A172 (cell line): ENCODE measurements at regions not wholly inside any gene's neighbourhood (a gene's known extent, or its start where the extent isn't known, plus 50 kb on each side); places are given as distances from the start of the nearest gene placed in this dataset.

Source experiments
- DNase-seq: peaks from one replicate; pipeline ENCODE4 v3.0.0-alpha.2; 2015; ENCODE audit warnings: low spot score

DNA sequence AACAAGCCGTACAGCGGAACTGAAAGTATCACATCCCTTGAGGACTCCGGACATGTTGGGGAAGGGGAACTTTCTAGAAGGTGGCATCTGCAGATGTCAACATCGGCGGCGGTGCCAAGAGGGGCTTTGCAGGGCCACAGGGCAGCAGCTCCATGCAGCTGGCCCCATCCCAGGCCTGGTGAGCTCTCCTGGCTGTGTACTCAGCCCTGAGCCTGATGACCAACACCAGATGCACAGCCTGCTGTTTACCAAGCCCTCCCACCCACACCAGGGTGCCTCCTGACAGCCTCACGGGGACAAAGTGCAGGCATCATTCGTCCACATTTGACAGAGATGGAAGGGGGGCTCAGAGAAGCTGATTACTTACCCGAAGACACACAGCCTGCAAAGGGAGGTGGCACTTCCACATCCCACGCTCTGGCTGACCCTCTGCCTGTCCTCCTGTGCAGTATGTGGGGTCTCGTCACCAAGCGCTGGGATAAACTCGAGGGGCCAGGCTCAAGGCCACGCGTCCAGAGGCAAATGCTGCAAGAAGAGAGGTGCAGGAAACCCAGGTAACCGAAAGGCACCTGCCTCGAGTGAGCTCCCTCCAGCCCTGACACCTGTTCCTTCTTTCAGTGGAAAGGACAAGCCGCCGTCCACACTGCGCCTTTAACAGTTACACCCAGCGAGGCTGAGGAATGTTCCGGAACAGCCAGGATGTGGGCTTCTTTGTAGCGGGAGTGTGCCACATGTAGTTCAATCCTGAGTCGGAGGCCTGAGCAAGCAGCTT, 69.0 kb upstream of the ASAP2 start:
- no peak for DNase-seq

DNA sequence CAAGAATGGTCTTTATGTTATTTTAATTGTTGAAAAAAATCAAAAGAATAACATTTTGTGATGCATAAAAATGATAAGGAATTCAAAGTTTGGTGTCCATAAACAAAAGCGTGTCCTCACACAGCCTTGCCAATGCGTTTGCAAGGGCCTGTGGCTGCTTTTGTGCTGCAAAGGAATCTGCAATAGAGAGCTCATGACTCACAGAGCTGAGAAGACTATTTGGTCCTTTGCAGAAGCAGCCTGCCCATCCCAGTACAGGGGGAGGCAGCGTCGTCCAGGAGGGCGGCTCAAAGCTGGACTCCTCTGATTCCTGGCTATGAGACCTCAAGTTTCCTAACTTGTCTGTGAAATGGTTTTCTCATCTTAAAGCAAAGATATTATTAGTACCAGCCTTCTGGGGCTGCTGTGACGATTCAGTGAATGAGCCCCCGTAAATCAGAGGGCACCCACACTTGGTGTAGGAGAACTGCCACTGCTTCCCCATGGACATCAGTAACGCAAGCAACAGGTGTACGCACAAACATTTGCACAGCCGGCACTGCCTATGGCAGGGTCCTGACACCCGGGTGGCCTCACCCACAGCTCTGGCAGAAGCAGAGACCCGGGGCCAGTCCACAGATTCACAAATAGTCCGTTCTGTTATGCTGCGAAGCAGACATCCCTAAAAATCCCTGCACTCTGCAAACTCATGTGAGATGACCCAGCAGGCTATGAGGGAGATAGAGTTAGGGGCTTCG, 70.6 kb upstream of the ASAP2 start:
- DNase-seq = no peak

DNA sequence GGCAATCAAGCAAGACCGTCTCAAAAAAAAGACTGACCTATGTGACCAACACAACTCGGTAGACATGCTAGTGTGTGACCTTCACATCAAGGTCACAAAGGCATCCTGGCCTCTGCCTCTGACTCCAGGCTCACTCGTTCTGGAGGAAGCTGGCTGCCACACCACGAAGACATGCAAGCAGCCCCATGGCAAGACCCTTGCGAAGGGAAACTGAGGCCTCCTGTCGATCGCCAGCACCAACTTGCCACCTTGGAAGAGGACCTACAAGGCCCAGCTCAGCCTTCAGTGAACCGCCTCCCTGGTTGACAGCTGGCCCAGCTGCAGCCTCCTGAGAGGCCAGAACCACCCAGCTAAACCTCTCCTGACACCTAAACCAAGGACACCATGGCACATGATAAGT, 79.3 kb upstream of the ASAP2 start:
- DNase-seq = no peak

DNA sequence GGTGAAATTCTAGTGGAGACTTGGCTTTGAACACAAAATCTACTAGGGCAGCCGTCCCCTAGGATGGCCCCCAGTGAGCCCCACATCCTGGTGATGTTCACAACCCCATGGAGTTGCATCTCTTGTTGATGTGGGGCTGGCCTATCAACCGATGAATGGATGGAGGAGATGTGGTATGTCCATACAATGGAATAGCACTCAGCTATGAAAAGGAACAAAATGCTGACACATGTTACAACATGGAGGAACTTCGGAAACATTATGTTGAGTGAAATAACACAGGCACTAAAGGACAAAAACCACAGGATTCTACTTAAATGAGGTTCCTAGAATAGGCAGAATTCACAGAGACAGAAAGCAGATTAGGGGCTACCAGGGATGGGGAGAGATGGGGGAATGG, 80.1 kb upstream of the ASAP2 start:
- DNase-seq = no peak

DNA sequence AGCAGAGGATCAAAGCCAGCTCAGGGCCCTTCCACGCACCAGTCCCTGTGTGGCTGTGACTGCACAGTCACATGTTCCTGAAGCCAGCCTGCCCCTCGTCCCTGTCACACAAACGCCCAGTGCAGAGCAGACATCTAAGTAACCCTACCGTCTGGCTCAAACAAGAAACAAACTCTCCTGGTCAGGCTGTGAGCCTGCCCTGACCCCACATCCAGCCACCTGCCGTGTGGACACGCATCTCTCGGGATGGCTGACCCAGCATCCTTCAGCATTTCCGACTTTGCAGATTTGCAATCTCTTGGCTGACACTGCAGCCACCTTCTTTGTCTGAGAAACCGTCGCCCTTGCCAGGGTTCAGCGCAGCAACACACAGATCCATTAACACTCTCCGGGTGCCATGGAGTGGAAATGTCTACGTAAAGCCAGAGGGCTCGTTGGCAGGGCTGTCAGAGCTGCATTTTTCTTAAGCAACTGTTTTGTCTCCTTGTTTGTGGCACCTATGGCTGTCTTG, 82.3 kb upstream of the ASAP2 start:
- DNase-seq = no peak

DNA sequence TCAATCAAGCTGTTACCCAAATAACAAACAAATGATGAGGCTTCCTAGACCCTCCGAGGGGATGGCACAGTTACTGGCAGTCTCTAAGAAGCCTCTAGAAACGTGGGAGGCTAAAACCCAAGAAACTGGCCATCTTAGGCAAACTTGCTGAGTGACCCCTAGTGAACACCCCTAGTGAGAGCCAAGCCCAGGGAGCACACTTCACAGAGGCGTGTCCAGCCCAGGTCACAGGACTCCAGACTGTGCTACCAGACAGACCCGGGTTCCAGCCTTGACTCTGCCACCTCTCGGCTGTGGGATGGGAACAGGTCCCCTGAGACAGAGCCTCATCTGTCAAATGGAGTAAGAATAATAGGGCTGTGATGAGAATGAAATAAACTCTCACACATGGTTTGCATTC, 83.5 kb upstream of the ASAP2 start:
- no peak for DNase-seq

DNA sequence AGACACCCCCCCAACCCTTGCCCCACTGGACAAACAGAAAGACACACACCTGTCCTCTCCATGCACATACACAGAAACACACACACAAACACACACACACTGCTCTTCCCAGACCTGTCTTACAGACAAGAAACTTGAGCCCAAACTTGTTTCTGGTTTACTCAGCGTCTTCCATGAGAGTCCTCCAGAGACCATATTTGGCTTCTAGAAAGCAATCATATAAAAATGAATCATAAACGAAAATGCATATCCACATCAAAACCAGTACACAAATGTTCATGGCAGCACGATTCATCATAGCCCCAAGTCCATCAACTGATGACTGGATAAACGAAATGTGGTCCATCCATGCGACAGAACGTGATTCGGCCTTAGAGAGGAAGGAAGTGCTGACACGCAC, 84.2 kb upstream of the ASAP2 start:
- DNase-seq = no peak

DNA sequence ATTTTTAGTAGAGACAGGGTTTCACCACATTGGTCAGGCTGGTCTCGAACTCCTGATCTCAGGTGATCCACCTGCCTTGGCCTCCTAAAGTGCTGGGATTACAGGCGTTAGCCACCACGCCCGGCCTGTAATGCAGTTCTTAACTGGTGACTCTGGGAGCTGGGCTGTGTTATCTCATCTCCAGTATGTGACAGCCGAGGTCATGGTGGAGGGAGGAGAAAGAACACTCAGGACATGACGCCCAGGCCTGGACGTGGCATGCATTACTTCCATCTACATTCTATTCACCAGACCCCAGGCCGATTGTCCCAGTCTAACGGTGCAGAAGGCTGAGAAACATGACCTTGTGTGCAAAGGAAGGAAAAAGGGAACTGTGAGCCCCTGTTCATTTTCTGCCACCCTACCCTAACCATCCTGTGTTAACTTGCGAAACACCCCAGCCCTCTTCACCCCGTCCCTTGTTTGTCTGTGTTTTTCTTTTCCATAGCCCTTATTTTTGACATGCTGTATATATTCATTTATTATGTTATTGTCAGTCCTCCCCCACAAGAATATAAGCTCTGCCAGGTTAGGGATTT, 88.1 kb upstream of the ASAP2 start:
- no peak for DNase-seq

DNA sequence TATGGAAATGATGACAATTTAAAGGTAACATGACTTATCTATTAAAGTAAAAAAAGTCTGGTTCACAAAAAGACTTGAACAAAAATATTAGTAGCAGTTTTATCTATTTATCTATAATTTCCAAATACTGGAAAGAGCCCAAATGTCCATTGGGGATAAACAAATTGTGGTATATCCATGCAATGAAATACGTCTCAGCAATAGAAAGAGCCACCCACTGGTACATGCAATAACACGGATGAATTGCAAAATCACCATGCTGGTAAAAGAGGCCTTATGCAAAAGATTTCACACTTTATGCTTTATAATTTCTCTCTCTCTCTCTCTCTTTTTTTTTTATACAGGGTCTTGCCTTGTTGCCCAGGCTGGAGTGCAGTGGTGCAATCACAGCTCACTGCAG, 91.4 kb upstream of the ASAP2 start:
- DNase-seq = no peak

DNA sequence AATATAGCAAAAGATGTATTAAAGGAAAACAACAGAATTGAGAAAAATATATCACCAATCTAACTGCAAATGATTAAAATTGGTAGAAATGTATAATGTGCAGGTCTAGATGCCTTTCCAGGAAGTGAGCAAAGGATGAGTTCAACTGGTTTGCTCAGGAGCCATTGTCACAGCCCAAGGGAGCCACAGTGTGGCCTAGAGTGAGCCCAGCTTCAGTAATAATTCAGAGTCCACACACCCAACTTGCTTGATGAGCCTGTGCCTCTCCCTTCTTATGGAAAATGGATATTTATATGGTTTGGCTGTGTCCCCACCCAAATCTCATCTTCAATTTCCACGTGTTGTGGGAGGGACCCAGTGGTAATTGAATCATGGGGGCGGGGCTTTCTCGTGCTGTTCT, 92.2 kb upstream of the ASAP2 start:
- DNase-seq = no peak

DNA sequence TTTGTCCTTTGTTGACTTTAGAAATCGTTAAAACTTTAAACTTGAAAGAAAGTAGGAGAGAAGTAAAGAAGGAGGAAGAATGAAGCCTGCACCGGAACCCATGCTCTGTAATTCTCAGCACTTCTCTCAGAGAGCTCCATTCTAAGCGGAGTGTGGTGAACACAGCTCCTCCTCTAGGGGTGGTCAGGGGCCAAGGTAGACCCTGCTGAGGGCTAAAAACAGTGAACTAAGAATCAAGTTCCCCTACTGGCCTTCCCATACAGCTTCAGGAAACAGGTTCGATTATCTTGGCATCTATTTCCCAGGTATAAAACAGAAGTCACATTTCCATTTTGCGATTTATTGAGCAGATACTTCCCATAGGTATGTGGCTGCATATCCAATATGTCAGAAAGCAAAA, 92.7 kb upstream of the ASAP2 start:
- DNase-seq = no peak

DNA sequence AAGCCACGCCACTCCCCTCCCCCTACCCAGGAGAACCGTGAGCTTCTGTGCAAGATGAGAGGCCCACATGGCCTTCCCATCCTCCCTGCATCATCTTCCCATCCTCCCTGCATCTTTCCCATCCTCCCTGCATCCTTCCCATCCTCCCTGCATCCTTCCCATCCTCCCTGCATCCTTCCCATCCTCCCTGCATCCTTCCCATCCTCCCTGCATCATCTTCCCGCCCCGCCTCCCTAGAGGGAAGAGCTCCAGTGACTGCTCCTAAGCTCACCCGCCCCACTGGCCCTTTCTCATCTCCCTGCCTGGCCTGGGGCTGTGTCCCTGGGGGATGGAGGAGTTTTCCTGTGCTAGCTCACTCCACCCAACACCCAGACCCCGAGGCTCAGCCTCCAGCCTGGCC, 93.3 kb upstream of the ASAP2 start:
- no peak for DNase-seq

DNA sequence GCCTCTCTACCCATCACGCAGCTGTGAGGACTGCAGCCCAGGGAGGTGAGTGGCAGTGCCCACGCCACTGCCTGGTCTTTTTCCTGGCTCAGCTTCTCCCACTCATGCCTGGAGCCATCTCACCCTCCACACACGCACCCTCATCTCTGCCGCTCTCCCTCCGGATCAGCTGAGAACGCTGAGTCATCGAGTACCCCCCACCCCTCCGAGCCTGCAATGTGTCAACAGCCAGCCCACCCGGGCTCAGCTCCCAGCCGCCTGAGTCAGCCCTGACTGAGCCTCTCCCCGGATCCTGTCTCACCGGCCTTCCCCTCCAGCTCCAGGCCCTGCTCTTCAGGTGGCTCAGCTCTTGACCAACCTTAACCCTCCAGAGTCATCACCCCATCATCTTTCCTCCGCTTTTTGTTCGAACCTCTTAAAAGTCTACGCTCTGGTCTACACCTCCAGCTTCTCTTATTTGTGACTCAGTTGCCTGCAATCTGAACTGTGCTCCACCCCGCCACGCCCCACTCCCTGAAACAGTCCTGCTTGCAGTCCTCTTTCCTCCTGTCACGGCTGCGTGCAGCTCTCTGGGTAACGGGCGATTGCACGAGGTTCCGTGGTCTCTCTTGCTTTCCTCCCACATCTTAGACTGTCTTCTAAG, 94.4 kb upstream of the ASAP2 start:
- peak; percentile 91 for DNase-seq

DNA sequence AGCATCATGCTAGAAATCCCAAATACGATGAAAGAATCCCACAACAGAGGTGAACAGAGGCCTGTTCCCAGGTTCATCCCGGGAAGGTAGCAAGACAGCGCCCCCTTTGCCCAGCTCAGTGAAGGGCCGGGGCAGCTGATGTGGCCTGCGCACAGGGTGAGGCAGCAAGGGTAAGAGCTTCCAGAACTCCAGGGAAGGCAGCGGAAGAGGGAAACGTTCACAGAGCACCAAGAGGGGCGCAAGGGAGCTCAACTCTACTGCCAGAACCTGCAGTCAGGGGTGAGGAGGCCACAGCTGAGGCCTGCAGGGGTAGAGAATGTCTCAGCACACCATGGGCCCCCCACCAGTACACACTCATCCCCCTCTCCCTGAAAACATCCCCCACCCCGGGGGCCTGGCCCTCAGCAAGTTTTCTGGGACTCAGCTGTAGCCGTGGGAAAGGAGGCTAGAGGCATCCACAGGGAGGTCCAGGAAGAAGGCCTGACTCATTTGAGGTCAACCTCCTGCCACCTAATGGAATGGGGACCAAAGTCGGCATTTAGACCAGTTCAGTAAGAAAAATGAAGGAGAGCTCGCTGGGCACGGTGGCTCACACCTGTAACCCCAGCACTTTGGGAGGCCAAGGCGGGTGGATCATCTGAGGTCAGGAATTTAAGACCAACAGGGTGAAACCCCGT, 95.6 kb upstream of the ASAP2 start:
- DNase-seq = peak; percentile 40

DNA sequence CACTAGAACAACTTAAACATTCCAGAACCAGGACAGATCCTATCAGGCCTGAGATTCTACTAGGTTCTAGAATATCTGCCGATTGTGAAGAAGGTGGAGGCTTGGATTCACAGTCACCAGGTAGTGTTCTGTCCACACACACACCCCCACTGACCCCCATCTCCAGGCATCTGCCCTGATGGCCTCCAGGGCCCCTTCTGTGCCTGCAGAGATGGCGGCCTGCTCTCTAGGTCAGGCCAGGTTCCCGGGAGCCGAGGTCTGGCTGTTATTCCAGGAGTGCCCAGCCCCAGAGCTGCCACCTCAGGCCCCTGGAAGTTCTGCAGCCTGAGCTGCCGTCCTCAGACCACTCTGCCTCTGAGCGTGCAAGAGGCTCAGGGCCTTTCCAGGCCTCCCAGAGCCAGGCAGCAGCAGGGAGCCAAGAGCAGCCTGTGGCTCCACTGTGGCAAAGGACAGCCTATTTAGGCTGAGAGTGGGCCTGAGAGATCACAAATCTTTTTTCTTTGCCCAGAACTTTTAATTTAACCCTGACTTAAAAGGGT, 96.2 kb upstream of the ASAP2 start:
- DNase-seq = no peak

DNA sequence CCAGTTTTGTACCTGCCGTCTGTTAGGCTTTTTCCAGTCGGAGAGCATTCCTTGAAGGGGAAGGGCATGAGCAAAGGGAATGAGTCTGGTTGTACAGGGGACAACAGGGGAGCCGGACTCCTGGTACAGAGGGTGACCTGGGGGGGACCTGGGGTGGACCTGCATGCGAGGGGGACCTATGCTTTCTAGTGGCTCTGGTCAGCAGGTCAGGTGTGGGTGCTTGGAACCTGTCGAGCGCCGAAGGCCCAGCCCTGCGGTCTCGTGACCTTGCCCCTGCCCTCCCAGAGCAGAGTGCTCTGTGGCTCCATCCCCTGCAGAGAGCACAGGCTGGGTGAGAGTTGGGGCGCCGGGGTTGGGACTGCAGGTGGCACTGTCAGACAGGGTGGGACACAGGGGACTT, 96.7 kb upstream of the ASAP2 start:
- DNase-seq = no peak

DNA sequence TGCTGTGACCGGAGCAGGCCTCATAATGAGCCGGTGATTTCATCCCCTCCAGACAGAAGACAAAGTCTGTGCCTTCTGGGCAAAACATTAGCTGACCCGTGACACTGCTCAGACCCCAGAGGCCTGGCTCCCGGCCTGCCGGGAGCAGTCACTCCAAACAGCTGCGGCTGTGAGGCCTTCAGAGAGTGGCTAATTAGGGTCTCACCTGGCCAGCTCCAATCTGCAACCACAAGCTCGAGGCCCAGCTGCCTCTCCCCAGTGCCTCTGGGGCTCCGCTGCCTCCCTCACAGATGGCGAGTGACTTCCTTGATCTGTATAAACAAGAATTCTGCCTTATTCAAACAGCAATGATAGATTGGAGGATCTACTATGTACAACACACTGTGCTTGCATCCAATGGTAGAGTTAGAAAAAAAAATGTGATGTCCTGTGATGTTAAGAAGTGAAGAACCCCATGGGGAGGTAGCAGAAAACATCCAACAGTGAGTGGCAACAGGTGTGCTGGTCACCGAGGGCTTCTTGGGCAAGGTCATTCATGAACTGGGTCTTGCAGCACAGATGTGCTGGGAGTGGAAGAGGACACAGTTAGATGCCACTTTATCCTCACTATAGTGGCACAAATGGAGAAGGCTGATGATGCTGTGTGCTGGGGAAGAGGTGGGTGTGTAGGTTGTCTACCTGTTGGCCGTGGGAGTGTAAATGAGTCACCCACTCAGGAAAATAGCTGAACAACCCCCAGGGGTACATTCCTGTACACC, 98.2 kb upstream of the ASAP2 start:
- DNase-seq = no peak

DNA sequence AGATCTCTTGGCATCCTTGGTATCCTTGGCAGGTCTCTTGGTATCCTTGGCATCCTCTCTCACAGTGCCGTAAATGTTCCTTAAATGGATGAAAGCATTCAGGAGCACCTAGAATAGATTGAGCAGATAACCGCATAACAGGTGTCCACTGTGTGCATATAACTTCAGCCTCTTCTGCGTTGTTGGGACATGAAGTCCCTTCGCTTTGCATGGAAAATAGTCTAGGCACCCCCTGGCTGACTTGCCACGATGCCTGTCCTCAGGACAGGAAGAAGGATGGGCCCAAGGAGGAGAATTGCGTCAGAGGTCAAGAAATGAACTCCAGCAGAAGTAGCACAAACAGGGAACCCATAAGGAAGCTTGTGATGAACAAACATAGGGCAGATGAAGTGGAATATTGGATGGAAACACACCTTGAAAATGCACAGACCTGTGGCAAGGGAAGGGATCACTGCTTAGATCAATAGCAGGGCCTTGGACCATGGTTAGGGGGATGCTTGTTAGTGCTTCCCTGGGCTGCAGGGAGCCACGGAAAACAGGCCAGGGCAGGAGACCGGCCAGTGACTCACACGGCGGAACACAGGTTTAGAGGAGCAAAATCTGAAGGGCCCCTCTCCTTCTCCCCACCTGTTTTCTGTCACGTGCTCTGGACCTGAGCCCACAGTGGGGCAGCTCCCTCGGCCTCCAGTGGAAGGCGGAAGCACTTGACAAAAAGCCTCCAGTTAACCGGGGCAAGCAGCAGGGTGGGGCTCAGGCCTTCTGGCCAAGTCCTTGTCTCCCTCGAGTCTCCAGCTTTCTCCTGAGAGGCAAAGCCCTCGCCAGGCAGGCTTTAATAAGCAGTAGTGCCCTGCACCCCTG, 99.2 kb upstream of the ASAP2 start:
- no peak for DNase-seq

DNA sequence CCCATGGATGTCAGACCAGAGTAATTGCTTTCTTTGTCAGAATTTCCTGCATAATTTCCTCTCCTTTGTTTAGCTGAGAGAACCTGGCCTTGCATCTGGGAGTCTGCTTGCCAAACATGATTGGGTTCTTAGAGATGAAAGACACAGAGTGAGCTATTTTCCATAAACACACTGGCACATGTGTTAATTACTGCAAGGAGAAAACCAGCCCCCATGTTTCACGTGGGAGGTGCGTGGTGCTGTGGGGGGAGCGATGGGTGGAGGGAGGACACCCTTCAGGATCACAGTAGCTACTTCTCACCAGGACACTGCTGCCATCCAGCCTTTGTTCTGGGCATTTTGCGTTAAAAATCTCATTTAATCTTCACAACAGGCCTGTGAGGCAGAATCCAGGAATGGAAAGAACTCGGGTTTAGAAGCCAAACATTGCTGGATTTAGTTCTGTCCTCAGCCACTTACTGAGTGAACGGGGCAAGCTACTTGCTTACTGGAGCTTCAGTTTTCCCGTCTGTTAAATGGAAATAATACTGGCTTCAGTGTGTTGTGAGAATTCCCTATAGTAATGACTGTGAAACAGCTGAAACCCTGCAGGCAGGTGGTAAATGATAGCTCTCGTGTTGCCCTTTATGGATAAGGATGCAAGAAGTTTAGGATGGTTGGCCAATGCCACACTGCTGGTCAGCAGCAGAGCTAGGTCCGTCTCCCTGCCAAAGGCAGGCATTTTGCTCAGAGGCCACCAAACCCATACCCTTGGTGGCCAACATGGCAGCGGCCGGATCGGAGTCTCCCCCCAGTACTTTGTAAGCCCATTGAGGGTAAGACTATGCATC, 100.1 kb upstream of the ASAP2 start:
- no peak for DNase-seq
